HG02981 (cell line): ENCODE measurements at regions not wholly inside any gene's neighbourhood (a gene's known extent, or its start where the extent isn't known, plus 50 kb on each side); places are given as distances from the start of the nearest gene placed in this dataset.
A peak's percentile ranks its signal among the peaks of the same experiment; 100 is the strongest.

ENCODE experiments used
- ATAC-seq: cut with Tn5 transposase; IDR thresholded peaks from one replicate; pipeline ENCODE4 v1.9.1; 2021; ENCODE audit warnings: mild to moderate bottlenecking, moderate library complexity; ENCODE audit not compliant: unreplicated experiment

DNA sequence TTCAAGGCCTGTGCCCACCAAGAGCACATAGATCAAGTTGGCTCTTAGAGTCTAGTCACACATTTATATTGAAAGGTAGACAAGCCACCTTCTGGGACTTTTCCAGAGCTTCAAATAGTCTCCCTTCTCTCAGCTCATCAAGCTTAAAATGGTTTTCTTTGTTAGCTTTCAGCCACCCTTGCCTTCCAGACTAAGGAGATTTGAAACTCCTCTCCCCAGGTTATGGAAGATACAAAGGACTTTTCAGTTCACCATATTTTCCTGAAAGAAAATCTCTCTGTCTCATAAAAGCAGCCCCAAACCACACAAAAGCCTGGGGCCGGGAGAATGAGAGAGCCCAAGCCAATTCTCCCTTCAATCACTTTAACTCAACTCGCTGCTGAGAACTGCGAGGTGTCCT is 134.1 kb downstream of the ZC3H11B start:
- no peak for ATAC-seq

DNA sequence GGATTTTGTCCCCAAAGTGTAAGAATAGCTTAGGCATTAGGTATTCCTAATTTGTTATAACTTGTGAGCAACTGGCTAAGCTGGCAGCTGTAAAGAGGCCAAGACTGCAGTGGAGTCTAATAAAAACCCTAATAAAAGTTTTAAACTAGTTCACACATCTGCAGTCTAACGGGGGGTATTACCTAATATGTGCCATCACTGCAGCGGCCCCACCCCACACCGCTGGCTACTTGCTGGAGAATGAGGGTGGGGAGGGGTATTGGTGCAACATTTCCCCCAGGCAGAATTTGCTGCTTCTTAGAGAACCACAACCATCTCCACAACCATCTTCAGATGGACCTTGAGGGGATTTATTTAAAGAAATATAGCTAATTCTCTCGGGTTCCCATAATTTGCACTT is 135.0 kb downstream of the ZC3H11B start:
- ATAC-seq, result no peak

DNA sequence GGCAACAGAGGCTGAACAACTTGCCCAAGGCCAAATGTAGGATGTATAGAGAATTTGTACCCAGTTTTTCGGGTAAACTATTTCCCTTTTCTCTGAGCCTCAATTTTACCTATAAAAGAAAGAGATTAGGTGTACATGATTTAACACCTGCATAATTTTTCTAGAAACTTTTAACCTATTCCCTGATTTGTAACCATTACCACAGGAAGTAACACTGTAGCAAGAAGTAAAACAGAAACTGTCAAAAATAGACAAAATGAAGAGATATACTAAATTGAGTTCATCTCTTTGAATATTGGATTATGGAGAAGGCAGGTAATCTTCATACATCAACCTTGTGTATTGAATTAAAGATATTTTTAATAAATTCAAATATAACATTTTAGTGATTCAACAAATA is 136.2 kb downstream of the ZC3H11B start:
- peak; percentile 29 for ATAC-seq

- peak; percentile 84 for ATAC-seq
Observed at GRCh38 chr1:219476116-219476515, 136.8 kb downstream of the ZC3H11B start.

DNA sequence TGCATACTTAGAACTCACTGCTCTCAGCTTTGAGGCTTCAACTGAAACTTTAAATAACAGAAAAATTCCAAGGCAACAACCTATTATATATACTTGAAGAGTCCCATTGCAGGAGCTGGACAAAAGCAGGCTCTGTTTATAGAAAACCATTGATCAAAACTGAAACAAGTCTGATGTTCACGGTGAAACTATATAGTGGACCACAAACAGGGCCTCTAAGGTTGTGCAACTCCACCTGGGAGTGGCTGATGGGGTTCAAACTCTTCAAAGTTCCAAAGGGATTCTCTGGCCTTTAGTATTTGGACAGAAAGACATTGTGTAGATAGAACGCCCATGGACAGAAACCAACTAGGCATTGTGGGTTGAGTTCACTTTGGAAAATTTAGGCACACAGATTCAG is 140.3 kb downstream of the ZC3H11B start:
- no peak for ATAC-seq

DNA sequence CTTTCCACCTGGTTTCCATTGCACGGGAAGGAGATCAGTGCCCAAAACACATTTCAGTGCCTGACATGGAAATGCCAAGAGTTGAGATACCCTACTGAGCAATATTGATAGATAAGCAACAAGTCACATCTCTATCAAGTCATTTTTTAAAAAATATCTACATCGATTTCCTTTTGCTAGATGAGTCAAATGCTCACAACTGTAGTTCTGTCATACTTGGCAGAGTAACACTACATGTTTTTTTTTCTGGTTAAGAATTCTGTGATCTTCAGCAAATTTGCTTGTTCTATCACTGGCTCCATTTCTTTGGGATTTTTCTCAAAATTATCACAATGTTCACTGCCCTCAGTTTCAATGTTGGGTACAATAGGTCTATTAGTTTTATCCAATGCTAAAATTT is 145.4 kb downstream of the ZC3H11B start:
- no peak for ATAC-seq

GRCh38 chr1:219466766-219467165 is 146.1 kb downstream of the ZC3H11B start:
- no peak for ATAC-seq

- peak; percentile 54 for ATAC-seq
Observed at GRCh38 chr1:219465212-219466093, 147.5 kb downstream of the ZC3H11B start.

DNA sequence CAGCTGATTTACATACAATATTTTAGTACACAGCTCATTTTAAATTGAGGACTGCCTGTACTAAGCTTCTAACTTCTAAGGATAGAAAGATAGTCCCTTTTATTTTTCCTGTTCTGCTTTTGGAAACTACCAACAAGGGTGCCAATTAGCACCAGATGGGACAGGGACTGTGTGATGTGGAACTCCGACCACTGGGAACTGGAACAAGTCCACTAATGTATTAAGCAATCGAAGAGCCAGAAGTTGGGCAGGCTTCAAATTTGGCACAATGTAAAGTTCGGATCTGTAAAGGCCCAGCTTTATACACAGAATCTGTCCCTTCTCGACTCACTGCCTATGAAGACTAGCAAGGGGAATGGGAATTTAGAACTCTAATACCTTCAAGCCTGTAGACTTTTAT is 149.3 kb downstream of the ZC3H11B start:
- ATAC-seq, result no peak

DNA sequence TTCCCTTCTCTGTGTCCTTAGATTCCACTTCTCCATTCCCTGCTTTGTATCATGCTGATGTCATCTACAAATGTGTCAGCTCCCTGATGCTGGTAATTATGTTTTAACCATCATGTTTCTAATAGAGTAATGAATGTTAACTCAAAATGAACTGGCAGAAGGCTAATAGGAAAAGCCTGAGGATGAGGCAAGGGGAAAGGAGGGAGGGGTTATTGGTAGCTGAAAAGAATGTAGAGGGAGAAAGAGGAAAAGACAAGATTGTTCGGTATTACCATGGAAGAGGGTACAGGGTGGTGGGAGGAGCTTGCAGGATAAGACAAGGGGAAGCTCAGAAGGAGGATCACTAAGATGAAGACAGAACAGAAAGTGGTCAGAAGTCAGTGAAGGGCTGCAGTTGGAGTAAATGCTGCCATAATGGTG is 150.9 kb downstream of the ZC3H11B start:
- ATAC-seq, result no peak

DNA sequence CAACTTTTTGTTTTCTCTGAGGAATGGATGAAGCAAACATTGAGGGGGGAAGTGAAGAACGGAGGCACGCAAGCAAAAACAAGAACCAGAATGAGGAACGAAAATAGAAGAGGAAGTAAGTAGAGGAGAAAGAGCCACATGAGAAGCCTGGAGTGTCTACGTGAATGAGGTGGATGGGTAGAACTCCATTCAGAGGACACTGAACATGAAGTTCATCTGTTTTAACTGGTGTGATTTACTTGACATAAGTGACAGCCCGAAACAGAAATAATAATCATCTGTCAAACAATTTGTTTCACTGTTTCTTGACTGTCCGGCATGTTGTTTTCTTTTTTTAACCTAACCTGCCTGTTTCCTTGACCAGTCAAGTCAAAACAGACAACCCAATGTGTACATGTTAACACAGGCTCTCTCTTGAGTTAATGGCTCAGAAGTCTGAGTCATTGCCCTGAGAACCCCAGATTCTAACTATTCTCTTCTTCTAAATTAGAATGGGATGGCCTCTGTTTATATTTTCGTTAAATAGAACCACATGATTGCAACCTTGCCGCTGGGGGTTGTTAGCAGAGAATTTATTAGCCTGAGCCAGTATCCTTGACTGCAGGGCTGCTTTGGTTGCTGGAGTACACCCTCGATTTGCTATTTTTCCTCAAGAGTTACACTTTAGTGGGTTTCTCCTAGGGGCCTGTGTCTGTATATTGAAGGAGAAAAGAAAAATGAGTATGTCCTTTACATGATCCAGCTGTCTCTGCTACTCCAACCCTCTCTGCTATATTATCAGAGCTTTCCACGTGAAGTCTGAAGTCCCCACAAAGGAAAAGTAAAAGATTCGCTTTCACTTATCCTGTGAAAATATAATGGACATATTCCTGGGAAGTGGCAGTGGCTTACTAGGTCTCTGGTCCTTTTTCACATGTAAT is 151.7 kb downstream of the ZC3H11B start:
- ATAC-seq, result peak; percentile 76

GRCh38 chr1:219460081-219460895 is 152.6 kb downstream of the ZC3H11B start:
- no peak for ATAC-seq

DNA sequence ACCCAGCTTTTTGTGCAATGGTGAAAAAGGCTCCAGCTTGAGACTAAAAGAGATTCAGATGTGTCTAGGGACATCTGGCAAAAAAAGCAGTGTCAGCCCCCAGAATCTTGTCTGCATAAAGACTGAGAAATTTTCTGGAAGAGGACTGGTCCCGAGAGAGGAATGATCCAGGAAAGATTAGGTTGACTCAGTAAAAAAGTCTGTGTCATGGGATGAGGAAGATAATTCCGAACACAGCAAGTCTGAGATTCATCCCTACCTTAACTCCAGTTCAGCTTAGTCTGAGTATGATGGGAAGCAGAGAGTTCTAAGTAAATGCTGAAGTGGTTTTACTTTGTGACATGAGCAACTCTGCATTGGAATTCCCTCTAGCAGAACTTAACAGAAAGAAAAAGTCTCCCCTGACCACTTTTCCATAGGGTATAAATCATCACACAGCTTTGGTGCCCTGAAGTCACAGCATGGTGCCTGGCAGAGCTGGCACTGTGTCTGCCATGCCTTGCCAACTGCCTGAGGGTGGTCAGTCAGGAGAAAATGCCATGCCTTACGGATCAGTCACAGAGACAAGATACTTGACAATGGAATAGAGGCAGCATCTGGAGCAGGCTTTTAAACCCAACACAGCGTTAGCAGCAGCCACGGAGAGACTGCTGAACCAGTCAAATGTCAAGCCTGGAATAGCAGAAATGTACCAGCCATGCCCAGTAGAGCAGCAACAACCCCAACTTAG is 153.4 kb downstream of the ZC3H11B start:
- no peak for ATAC-seq

GRCh38 chr1:219446288-219446687 is 166.6 kb downstream of the ZC3H11B start:
- no peak for ATAC-seq

- ATAC-seq, result no peak
Observed at GRCh38 chr1:219445864-219446263, 167.0 kb downstream of the ZC3H11B start.

- no peak for ATAC-seq
Observed at GRCh38 chr1:219444474-219444873, 168.4 kb downstream of the ZC3H11B start.

GRCh38 chr1:219443763-219444162 is 169.1 kb downstream of the ZC3H11B start:
- ATAC-seq, result no peak

DNA sequence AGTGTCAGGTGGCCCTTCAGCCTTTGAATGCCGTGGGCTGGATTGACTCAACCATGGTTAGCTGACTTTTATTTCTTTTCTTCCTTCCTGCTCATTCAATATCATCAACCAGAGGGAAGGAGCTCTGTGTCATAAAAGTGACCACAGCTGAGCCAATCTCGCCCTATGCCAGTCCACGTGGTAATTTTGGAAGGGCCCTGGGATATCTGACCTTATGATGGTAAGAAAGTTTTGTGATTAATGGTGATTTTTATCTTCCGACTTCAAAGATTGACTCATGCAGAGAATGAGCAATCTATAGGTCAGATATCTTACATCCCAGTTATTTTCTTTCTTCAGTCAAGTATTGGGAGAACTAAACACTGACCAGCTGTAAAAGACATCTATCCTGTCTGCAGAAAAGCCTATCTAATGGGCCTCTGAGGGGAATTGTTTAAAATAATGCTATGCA is 170.3 kb downstream of the ZC3H11B start:
- no peak for ATAC-seq

DNA sequence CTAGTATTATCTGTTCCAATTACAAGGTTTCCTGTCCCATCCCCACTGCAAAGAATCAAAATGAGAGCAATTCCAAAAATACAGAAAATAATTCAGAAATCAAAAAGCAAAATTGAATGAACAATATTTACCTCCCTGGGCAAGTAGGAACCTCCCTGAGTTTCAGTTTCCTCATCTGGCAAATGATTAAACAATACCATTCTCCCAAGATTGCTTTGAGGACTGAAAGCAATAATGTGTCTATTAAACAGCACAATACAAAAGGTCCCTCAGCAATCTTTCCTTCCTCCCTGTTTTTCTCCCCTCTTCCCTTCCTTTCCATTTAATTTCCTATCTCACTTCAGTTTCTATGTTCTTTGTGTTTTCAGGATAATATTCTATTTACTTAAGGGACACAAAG is 171.0 kb downstream of the ZC3H11B start:
- no peak for ATAC-seq

DNA sequence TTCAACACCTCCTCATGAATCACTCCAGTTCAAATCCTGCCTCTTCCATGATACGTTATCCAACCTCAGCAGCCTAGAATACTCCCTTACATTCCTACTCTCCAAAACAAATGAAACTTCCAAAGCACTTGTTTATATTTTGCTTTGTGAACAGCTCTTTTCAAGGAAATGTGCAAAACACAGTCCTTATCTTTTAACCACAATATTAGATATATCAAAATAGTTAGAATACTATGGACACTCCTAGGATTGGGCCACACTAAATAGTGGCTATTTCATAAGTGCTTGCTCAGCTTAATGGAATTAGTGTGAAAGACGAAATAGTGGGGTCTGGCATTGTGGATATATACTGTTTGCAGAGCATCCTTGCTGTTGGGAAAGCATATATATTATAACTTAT is 173.5 kb downstream of the ZC3H11B start:
- ATAC-seq, result no peak
